GM19043 (cell line): ENCODE measurements at regions not wholly inside any gene's neighbourhood (a gene's known extent, or its start where the extent isn't known, plus 50 kb on each side); places are given as distances from the start of the nearest gene placed in this dataset.
"Not testable (repeated sequence)": the region's sequence is repeated elsewhere in the genome, so short reads cannot be mapped to it uniquely, and the experiment has no call there.

Experiments
- ATAC-seq: cut with Tn5 transposase; IDR thresholded peaks from one replicate; pipeline ENCODE4 v1.9.1; 2021; ENCODE audit warnings: low read depth; ENCODE audit not compliant: unreplicated experiment

DNA sequence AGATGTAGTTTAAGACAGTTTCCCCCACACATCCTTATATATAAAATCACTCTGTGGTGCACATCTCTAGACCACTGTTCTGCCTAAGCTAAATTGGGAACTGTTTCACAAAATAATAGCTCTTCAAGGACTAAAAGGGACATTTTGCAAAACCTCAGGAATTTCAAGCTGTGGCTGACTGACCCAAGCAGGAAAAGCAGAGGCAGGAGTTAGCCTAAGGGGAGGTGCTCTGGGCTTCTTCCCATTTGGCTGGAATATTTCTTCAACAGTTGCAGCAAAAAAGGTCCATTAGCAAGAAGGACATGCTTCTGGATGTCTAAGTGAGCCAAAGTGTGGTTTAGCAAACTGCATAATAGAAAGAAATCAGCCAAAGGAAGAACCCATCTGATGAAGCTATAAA is 551.2 kb upstream of the ANKRD30A start:
- no peak for ATAC-seq

DNA sequence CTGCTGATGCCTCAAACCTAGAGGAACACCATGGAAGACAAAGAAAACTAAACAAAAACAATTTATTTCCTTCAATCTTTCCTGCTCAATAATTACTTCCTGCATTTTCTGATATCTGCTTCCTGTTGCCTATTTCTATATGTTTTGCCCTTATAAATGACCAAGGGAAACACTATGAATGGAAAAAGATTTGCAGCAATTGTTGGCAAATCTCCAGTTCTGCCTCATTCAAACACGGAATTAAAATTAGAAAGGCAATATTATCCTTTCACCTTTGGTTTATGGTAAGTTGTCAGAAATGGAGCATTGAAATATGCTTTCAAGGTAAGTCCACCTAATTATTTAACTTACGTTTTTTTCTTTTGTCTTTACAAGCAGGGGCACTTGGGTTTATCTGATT is 552.2 kb upstream of the ANKRD30A start:
- no peak for ATAC-seq

- no peak for ATAC-seq
These were observed 561.0 kb upstream of the ANKRD30A start for GRCh38 chr10:36564433-36564832.

GRCh38 chr10:36559412-36560400 is 565.7 kb upstream of the ANKRD30A start:
- no peak for ATAC-seq

DNA sequence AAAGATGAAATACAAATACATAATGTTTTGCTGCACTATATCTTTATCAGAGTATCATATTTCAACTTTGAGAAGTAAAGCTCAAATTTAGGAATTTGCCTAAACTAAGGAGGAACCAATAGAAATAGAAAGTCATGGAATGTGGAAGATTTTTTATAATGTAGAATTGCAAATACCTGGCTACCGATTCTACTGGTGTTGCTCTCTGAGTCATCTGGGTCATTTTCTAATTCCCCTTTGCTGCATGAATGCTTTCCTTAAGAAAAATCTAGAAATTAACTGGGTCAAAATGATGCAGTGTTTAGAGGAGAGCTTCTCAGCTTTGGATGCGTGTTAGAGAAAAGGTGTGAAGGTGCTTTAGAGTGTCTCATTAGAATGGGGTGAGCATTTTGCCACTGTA is 568.9 kb upstream of the ANKRD30A start:
- no peak for ATAC-seq

- no peak for ATAC-seq
These were observed 570.4 kb upstream of the ANKRD30A start for GRCh38 chr10:36555036-36555435.

DNA sequence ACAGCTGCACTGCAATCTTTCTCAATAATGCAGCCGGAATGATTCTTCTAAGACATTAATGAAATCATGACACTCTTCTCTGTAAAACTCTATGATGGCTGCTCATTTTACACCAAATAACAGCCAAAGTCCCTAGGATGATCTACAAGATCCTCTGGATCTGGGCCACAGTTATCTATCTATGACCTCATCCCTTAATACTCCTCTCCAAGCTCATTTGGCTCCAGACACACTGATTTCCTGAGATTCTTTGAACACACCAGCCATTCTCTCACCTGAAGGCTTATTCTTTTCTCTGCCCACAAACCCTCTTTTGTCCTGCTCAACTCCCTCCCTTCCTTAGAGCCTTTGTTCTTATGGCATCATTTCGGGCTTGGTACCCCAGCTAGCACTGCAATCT is 577.4 kb upstream of the ANKRD30A start:
- ATAC-seq = no peak

DNA sequence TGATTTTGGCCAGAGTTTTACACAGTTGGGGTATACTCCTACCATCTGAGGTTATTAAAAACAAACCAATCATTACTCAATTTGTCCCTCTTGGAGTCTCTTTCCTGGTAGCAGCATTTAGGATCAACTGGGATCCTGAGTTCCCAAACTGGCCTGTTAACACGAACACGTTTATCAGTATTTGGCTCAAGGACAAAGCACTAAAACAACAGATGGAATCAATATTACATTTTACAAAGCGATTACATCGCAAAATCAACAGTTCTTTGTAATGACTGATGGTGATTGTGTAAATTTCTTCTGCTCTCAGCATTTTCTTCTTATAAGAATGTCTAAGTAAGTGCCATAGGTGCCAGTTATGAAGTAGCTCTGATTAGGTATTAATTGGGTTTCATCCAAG is 582.9 kb upstream of the ANKRD30A start:
- no peak for ATAC-seq

DNA sequence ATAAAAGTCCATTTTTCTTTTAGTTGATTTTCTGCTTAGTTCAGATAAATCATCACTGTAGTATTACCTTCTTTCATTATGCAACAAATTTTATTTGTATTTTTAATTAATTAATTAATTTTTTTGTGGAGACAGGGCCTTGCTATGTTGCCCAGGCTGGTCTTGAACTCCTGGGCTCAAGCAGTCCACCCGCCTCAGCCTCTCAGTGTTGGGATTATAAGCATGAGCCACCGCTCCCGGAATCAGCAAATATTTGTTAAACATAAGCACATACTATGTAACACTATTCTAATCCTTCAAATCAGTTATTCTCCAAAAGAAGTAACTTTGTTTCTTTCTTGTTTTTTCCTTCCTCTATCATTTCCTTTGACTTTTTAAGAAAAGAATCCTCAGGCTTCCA is 584.8 kb upstream of the ANKRD30A start:
- no peak for ATAC-seq

DNA sequence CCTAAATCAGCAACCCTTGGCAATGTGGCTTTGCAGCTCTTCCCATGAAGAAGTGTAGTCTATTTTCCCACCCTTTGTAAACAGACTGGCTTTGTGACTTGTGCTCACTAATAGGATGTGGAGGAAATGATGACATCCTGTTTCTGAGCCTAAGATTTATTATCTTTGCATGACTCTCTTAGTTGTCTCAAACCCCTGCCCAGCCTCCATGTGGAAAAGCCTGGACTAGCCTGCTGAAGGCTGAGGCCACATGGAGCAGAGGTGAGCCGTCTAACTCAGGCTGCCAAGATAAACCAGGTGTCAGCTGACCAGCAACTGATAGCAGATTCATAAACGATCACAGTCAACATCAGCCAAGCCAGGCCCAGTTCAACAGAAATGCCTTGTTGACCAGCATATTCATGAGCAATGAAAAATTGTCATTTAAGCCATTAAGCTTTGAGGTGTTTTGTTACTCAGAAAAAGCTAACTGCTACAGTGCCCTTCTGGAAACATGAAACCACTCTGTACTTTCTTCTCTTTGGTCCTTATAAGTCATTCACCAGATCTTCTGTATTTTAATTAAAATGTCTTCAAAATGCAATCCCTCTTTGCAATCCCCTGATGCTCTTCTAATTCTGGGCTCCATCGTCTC is 586.3 kb upstream of the ANKRD30A start:
- no peak for ATAC-seq

DNA sequence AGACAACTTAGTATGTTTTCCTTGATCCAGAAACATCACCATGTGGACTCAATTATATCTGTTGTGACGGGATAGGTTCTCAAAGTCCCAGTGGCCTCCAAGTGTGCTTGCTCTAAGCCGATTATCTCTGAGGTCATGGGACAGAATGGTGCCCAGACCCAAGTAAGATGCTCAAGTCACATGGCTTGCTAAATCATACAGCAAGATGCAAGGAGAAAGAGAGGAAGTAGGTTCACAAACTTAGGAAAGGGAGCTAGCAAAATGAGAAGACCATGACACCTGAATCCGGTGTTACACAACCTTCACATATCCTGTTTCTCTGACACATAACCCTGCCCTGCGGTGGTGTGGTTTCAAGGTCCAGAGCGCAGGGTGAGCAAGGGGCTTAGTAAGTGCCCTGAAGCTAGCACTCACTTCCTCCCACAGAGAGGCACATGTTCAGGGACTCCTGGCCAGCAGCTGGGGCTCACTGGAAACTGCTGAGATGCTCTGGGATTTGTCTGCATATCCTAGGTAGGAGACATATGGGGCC is 590.9 kb upstream of the ANKRD30A start:
- ATAC-seq = peak; percentile 99

DNA sequence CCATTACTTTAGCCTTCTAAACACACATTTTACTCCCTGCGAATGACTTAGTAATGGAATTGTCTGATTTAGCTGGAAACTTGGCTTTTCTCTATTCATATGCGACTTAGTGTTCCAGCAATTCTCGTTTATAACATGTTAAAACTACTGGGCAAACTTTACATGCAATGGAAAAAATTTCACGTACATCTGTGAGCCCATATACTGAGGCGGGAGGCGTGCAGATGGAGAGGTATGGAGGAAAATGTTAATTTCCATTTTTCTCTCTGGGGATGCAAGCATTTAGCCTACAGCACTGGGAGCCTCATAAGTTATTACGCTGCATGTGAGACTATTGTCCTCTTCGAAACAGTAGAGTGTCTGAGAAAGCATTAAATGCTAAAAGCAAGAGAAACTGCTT is 591.5 kb upstream of the ANKRD30A start:
- ATAC-seq = no peak

GRCh38 chr10:36533316-36533715 is 592.1 kb upstream of the ANKRD30A start:
- ATAC-seq = no peak

DNA sequence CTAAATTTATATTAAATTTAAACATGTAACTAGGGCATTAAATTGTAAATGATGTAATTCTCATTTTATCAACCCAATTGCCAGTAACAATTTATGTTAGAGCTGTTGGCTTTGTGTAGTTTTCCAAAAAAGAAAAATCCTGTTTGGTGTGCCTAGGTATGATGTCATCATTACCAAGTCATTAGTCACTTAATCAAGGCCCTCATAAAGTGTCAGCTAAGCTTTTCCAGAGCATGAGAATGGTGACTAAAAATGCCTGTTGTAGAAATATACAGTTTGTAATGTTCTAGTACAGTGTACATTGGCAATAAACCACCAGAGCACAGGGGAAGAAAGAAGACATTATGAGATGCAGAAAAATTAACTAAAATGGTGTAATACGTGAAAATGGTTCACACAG is 593.8 kb upstream of the ANKRD30A start:
- no peak for ATAC-seq

GRCh38 chr10:36526033-36526432 is 599.4 kb upstream of the ANKRD30A start:
- ATAC-seq = no peak

GRCh38 chr10:36524126-36524525 is 601.3 kb upstream of the ANKRD30A start:
- ATAC-seq = not testable (repeated sequence)

GRCh38 chr10:36519909-36520308 is 605.5 kb upstream of the ANKRD30A start:
- ATAC-seq = no peak

DNA sequence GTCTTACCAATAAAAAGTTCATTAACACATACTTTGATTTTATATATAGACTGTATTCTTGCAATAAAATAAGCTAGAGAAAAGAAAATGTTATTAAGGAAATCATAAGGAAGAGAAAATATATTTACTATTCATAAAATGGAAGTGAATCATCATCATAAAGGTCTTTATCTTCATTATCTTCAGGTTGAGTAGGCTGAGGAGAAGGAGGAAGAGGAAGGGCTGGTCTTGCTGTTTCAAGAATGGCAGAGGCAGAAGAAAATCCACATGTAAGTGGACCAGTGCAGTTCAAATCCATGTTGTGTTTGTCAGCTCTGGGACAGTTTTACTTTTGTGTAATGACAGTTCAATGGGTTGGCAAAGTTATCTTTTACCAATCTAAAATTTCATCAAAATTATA is 609.1 kb upstream of the ANKRD30A start:
- ATAC-seq = no peak

GRCh38 chr10:36515319-36515718 is 610.1 kb upstream of the ANKRD30A start:
- ATAC-seq = no peak

- no peak for ATAC-seq
These were observed 617.7 kb upstream of the ANKRD30A start for GRCh38 chr10:36507715-36508114.

DNA sequence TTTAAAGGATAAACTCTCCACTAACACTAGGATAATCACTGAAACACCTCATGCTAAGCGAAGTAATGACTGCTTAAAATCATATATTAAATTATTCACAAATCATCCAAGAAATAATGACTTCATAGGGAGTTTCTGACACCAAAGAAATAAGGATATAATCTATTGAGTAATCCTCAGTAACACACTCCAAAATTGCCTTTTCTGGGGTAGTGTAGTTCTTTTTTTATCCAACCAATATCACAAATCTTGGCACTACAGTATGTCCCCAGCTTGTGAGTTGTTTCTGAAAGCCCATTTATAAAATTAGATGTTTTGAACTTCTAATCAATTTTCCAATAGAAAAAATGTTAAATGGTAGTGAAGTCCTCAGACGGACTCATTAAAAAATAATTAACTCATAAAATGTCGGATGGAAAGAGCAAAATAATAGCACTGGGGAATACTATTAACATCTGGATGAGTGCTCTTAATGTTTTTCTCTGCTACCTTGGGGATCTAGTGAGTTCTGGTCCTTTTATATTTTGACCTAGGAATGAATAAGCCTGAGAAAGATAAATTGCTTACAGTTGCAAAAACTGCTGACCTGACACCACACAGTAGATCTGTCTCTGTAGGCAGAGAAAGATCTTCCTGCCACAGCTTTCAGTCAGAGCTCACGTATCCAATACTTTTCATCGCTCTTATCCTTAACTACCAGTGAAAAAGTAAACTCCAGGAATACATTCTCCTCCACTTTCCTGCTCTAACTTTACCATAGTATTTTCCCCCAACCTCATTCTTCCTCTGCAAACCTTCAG is 618.5 kb upstream of the ANKRD30A start:
- no peak for ATAC-seq
